NCI-H1417 treated with DMSO at 0.1 percent for 48 hours (cell line): ENCODE measurements at regions not wholly inside any gene's neighbourhood (a gene's known extent, or its start where the extent isn't known, plus 50 kb on each side); places are given as distances from the start of the nearest gene placed in this dataset.
"Not testable (repeated sequence)": the region's sequence is repeated elsewhere in the genome, so short reads cannot be mapped to it uniquely, and the experiment has no call there.

Experiments
- DNase-seq: peaks from one replicate; lab custom pipeline; 2025; lab: John Stamatoyannopoulos, UW

DNA sequence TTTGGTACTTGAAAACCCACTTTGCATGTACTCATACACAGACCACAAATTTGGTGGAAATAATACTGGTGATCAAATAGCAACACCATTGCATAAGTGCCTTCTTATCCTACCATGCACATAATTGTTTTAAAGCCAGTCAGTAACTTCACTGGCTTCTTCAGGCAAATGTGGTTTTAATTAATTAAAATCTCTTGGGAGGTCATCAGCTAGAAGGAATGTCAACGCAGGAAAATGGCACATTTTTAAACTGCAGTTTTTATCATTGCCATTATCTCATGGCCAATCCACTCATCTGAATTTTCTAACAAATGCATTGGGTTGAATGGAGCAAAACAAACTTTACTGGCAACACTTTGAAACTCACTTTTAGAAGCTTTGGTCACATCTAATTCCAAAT is 105.7 kb upstream of the ZPLD1 start:
- no peak for DNase-seq

GRCh38 chr3:102329561-102329960 is 105.3 kb upstream of the ZPLD1 start:
- DNase-seq: no peak

DNA sequence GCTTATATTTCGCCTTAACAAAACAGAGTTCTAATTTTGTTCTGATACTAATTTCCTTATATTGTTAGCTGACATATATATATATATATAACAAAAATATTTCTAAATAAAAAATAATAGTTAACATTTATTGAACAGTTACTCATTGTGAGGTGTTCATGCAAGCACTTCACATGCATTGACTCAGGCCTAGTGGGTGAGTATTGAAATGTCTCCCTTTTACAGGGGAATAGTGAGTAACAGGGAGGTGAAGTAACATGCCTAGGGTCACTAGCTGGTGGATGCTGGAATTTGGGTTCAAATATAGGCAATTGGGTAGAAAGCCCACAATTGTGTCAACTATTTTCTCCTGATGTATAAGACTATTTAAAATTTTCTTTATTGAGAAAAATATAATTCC is 102.6 kb upstream of the ZPLD1 start:
- DNase-seq: no peak

DNA sequence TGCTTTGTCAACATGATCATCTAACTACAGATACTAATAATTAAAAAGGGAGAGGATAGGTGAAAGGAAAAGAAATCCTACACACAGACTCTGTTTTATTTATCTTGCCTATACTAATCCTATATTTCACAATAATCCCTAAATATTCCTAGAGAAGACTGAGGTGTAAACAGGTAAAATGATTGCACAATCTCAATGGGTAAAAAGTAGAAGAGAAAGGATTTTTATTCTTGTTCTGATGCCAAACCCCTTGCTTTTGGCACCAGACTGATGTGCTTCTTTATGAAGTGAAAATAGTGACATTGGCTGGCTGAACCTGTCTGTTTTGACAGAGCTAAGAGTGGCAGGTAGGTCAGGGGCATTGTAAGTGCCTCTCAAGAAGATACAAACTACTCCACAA is 101.9 kb upstream of the ZPLD1 start:
- no peak for DNase-seq

DNA sequence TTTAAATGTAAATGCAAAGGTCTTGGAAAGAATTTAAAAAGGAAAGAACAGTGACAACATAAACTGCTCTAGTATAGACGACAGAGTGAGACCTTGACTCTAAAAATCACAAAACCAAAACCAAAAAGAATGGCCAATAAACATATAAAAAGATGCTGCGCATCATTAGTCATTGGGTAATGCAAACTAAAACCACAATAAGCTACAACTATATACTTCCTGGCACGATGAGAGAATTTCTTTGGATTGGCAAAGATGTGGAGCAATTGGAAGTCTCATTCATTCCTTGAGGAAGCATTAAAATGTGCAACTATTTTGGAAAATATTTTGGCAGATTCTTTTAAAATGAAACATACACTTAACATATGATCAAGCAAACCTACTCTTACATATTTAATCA is 98.7 kb upstream of the ZPLD1 start:
- DNase-seq: no peak

- no peak for DNase-seq
Observed at GRCh38 chr3:102339671-102340070, 95.1 kb upstream of the ZPLD1 start.

DNA sequence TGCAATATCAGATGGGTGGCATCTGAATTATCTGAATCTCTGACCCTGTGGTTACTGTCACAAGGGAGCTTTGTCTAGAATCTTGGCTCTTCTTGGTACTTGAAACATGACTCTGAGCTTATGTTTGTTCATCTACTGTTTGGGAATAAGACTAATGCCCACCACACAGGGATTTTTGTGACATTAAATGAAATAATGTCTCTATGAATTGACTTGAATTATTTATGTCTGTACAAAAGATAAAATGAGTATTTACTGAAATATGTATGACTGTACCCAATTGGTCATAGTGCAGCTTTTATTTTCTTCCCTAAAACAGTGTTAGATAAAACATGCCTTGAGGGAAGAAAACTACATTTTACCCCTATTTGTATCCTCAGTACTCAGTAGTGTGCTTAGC is 87.9 kb upstream of the ZPLD1 start:
- DNase-seq: no peak

DNA sequence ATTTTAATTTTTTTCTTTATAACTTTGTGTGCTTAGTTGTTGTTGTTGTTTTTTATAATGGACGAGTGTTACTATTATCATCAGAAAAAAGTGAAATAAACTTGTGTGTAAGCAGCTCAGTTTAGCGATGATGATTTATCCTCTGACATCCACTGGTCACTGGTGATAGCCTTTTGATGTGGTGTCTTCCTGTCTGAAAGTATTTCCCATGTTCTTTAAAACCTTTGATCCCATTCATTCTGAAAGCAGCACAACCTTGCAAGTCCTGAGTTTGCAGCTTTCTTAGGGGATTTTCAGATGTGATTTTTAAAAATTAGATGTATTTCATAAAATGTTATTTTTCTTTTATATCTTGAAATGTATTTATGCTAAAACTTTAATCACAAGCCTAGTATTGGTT is 85.9 kb upstream of the ZPLD1 start:
- DNase-seq: no peak

- no peak for DNase-seq
Observed at GRCh38 chr3:102353148-102353547, 81.7 kb upstream of the ZPLD1 start.

DNA sequence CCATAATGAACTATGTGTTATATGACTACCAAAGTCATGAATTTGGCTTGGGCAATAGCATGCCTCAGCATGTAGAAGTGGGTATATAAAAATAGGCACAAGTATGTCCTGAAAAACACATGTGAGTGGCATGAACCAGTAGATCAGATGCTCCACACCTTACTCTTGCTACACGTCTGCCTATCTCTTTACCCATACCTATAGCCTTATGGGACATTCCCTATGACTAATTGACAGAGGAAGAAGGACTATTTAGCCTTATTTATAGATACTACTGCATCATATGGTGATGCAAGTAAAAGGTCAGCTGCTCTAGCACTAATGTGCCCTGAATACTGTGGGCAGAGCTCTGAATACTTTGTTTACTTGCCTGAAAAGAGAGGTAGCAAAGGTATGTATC is 81.0 kb upstream of the ZPLD1 start:
- DNase-seq: no peak

DNA sequence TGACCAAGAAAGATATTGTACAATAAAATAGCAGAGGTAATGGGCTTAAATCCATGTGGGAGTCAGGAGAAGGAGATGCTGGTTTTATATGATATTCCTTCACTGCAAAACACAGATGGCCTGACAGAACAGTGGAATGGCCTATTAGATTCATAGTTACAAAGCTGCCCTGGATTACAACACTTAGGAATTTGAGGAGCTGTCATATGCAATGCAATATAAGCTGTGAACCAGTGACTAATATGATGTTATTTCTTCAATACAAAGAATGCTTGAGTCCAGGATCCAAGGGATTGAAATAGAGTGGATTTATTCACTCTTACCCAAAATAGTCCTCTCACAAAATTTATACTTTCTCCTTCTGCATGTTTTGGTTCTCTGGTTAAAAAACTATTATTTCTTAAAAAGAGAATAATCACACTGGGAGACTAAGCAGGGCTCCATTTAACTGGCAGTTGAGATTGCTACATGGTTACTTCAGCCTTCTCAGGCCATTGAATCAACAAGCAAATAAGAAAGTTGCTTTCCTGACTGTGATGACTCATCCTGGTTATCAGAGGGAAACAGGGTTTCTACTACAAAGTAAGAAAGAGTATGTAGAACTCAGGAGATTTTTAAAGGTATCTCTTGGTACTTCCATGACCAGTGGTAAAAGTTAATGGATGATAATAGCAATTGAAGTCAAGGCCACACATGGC is 79.8 kb upstream of the ZPLD1 start:
- no peak for DNase-seq

DNA sequence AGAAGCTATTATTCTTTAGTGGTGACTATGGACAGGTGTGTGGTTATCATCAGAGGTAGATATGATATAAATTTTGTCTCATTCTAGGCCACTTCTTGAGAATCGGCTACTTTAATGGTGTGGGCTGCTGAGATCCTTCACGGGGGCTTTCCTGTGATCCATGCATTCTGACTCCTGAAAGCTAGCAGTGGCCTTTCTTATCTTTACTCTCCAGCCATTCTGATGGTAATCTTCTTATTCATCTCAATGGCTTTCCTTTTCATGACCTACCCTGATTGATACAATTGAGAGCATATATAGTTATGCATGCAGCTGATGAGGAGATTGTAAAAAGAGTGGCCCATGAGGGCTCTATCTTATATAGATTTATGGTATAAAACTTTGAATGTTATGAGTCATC is 78.3 kb upstream of the ZPLD1 start:
- no peak for DNase-seq

GRCh38 chr3:102357313-102357712 is 77.5 kb upstream of the ZPLD1 start:
- DNase-seq: not testable (repeated sequence)

- DNase-seq: no peak
Observed at GRCh38 chr3:102360183-102360860, 74.5 kb upstream of the ZPLD1 start.

DNA sequence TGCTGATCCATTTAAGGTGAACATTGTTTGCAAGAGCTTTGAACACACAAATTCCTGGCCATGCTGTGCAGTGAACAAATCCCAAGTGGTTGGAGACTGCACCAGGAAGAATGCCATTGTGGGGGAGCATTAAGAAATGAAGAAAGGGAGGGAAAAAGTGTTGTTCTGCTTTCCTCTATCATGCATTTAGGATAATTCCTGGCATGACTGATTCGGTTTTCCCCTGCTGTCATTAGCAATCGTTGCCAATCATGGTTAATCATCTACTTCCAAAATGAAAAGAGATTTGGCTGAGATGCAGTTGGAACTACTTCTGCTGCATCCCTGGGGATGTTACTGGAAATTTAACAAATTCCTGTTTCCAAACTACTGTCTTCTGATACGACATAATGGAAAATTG is 73.7 kb upstream of the ZPLD1 start:
- DNase-seq: no peak

- DNase-seq: not testable (repeated sequence)
Observed at GRCh38 chr3:102366116-102366515, 68.7 kb upstream of the ZPLD1 start.

GRCh38 chr3:102374863-102375634 is 59.8 kb upstream of the ZPLD1 start:
- DNase-seq: no peak

DNA sequence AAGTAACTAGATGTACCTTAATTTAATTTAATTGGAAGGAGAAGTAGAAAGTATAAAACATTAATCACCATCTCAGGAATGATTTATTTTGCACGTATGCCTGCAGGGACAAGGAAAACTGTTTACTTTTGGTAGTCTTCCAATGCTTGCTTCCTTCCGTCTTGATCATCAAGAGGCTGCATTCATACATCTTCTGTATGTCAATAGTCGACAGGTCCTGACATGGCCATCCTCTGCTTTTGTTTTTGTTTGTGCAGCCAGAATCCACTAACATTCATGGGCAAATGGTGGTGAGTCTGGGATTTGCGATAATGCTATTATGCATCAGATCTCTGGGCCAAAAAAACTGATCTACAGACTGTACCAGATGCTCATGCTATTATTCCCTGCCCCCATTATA is 56.6 kb upstream of the ZPLD1 start:
- DNase-seq: no peak

GRCh38 chr3:102382201-102382600 is 52.6 kb upstream of the ZPLD1 start:
- DNase-seq: not testable (repeated sequence)
